CD8-positive, alpha-beta memory T cell (primary cell): ENCODE measurements at regions not wholly inside any gene's neighbourhood (a gene's known extent, or its start where the extent isn't known, plus 50 kb on each side); places are given as distances from the start of the nearest gene placed in this dataset.
A peak's percentile ranks its signal among the peaks of the same experiment; 100 is the strongest.

Experiments used
- CTCF ChIA-PET: fragments of 350-600 bp; sonication (Branson Sonifier 250); formaldehyde crosslinking; loops from one replicate; lab custom pipeline; 2021; ENCODE audit warnings: antibody characterized with exemption; lab: Charles Lee
- POLR2A ChIA-PET: fragments of 350-600 bp; sonication (Branson Sonifier 250); formaldehyde crosslinking; loops from one replicate; lab custom pipeline; 2021; ENCODE audit warnings: antibody characterized with exemption; lab: Charles Lee
- DNase-seq, 5 donors: peaks; one replicate each; pipeline versions ENCODE4 v3.0.0 to v3.0.0-alpha.2; 2020 to 2022; ENCODE audit warnings: mixed read lengths in 1 of 5
- H3K27ac ChIP-seq: one replicate; pipeline ENCODE4 v1.7.0; 2013; ENCODE audit warnings: low read depth, mild to moderate bottlenecking, low read length, moderate library complexity
- H3K27me3 ChIP-seq: 2 replicates; pipeline ENCODE4 v1.7.0; 2013; ENCODE audit warnings: low read length, mild to moderate bottlenecking; ENCODE audit not compliant: insufficient read depth, poor library complexity, severe bottlenecking
- H3K36me3 ChIP-seq: 2 replicates; pipeline ENCODE4 v1.7.0; 2013; ENCODE audit warnings: mild to moderate bottlenecking, low read length, moderate library complexity; ENCODE audit not compliant: insufficient read depth
- H3K4me1 ChIP-seq: 2 replicates; pipeline ENCODE4 v1.7.0; 2013; ENCODE audit warnings: mild to moderate bottlenecking, low read length, moderate library complexity; ENCODE audit not compliant: insufficient read depth
- H3K4me3 ChIP-seq: 2 replicates; pipeline ENCODE4 v1.7.0; 2013; ENCODE audit warnings: mild to moderate bottlenecking, low read length
- H3K9me3 ChIP-seq: 2 replicates; pipeline ENCODE4 v1.7.0; 2013; ENCODE audit warnings: mild to moderate bottlenecking, low read length
- H3K27ac Mint-ChIP-seq, 8 donors: one replicate each; pipeline ENCODE4 v1.8.0; 2020 to 2021; ENCODE audit warnings: mixed read lengths in 8 of 8, mild to moderate bottlenecking in 6 of 8, inconsistent platforms in 3 of 8, moderate library complexity in 3 of 8
- H3K27me3 Mint-ChIP-seq, 2 donors: one replicate each; pipeline ENCODE4 v1.8.0; 2020 to 2021; ENCODE audit warnings: mixed read lengths in 2 of 2, mild to moderate bottlenecking in 1 of 2, moderate library complexity in 1 of 2
- H3K36me3 Mint-ChIP-seq, 3 donors: one replicate each; pipeline ENCODE4 v1.8.0; 2020 to 2021; ENCODE audit warnings: mixed read lengths in 3 of 3, inconsistent platforms in 1 of 3, mild to moderate bottlenecking in 1 of 3
- H3K4me1 Mint-ChIP-seq, 3 donors: one replicate each; pipeline ENCODE4 v1.8.0; 2020 to 2021; ENCODE audit warnings: mixed read lengths in 3 of 3, inconsistent platforms in 1 of 3, mild to moderate bottlenecking in 1 of 3
- H3K4me3 Mint-ChIP-seq, 7 donors: one replicate each; pipeline ENCODE4 v1.8.0; 2020 to 2021; ENCODE audit warnings: mixed read lengths in 7 of 7, mild to moderate bottlenecking in 6 of 7, moderate library complexity in 4 of 7, inconsistent platforms in 2 of 7
- H3K9me3 Mint-ChIP-seq, 5 donors: one replicate each; pipeline ENCODE4 v1.8.0; 2020 to 2022; ENCODE audit warnings: mixed read lengths in 5 of 5, mild to moderate bottlenecking in 3 of 5, moderate library complexity in 2 of 5, inconsistent platforms in 1 of 5

GRCh38 chr7:12089951-12090756 lies 120.9 kb upstream of the TMEM106B start:
- H3K36me3 Mint-ChIP-seq: peaks cover 0 to 3% (median 0%) of the 10 kb centered on the region in 3 donors
- H3K27me3 Mint-ChIP-seq: peaks cover 2 to 16% of the 10 kb centered on the region in 2 donors
- peak overlapping the region in 1 of 8 donors; percentile 34 for H3K27ac Mint-ChIP-seq
- peaks cover 0 to 7% (median 0%) of the 10 kb centered on the region in 5 donors for H3K9me3 Mint-ChIP-seq
- DNase-seq: no peak
- no peaks in the 10 kb centered on the region for H3K4me1 ChIP-seq
- no peaks in the 10 kb centered on the region for H3K9me3 ChIP-seq
- no peaks in the 10 kb centered on the region for H3K4me1 Mint-ChIP-seq
- no peaks in the 10 kb centered on the region for H3K36me3 ChIP-seq
- no peak overlapping the region for H3K4me3 ChIP-seq
- H3K4me3 Mint-ChIP-seq: no peak overlapping the region
- H3K27me3 ChIP-seq: no peaks in the 10 kb centered on the region
- H3K27ac ChIP-seq: no peak overlapping the region
- CTCF ChIA-PET: interaction anchor here (1.3 kb wide), 1 partner anchor 25 kb away, joined by 3 read pairs; no protein-coding TSS in a partner anchor
- POLR2A ChIA-PET: no interaction called here

- no peaks in the 10 kb centered on the region for H3K4me1 Mint-ChIP-seq
- H3K27me3 ChIP-seq: no peaks in the 10 kb centered on the region
- H3K9me3 Mint-ChIP-seq: peaks cover 0 to 7% (median 0%) of the 10 kb centered on the region in 5 donors
- no peak overlapping the region for H3K4me3 ChIP-seq
- no peak overlapping the region for H3K4me3 Mint-ChIP-seq
- H3K36me3 Mint-ChIP-seq: peaks cover 0 to 3% (median 0%) of the 10 kb centered on the region in 3 donors
- H3K27ac ChIP-seq: no peak overlapping the region
- no peaks in the 10 kb centered on the region for H3K4me1 ChIP-seq
- H3K36me3 ChIP-seq: no peaks in the 10 kb centered on the region
- H3K9me3 ChIP-seq: no peaks in the 10 kb centered on the region
- no peak overlapping the region for H3K27ac Mint-ChIP-seq
- peaks cover 2 to 12% of the 10 kb centered on the region in 2 donors for H3K27me3 Mint-ChIP-seq
- CTCF ChIA-PET: interaction anchor here (1.3 kb wide), 1 partner anchor 24 kb away, joined by 3 read pairs; no protein-coding TSS in a partner anchor
- DNase-seq: no peak
- POLR2A ChIA-PET: no interaction called here
Measured at GRCh38 chr7:12090757-12091221, 120.3 kb upstream of the TMEM106B start.

DNA sequence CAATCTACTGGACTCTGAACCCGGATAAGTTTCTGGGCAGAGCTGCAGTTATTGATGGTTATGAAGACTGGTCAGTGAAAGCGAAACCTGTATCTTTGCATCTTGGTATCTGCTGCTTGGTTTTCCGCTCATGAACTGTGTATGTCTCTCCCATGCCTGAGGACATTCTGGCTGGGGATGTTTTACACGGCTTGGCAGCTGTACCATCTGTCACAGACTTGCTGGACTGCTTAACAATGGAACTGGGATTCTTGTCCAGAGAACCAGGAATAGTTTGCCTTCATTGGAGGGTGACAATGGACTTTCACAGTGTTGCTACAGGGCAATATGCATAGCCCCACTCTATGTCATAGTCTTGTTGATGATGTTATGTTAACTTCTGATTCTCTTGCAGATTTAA lies 119.9 kb upstream of the TMEM106B start:
- Mint-ChIP-seq H3K4me3 (no peak overlapping the region), H3K27ac (no peak overlapping the region), H3K9me3 (peaks cover 0 to 7% (median 0%) of the 10 kb centered on the region in 5 donors), H3K36me3 (peaks cover 0 to 3% (median 0%) of the 10 kb centered on the region in 3 donors), H3K4me1 (no peaks in the 10 kb centered on the region), H3K27me3 (peaks cover 2 to 12% of the 10 kb centered on the region in 2 donors)
- no peaks in the 10 kb centered on the region for H3K9me3 ChIP-seq
- no peak for DNase-seq
- CTCF ChIA-PET: no interaction called here
- no peak overlapping the region for H3K27ac ChIP-seq
- H3K4me1 ChIP-seq: no peaks in the 10 kb centered on the region
- no peaks in the 10 kb centered on the region for H3K27me3 ChIP-seq
- H3K36me3 ChIP-seq: no peaks in the 10 kb centered on the region
- POLR2A ChIA-PET: no interaction called here
- H3K4me3 ChIP-seq: no peak overlapping the region

DNA sequence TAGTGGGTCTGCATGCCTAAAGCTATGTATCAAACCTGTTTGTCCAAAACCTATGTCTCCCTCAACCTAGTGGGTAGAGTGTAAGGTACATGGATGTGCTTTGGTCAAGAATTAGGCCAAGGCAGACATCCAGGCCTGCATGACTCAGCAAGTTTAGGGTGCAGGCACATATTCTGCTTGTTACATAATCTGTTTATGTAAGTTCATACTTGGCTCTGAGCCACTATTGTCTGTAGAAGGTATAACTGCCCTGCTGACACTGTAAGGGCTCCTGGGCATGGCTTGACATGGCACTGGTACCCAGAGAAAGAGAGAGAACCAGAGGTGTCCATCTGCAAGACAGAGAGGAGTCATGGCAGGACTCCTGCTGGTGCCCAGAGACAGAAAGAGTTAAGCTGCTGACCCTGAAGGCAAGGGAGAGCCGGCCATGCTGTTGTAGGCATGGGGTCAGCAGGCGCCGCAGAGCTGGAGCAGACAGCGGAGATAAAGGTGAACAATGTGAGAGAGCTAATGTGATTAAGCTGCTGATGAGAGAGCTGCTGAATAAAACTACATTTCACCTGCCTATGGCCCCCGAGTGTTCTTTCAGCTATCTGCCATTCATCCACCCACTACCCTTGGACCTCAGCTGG lies 118.5 kb upstream of the TMEM106B start:
- ChIA-PET POLR2A (no interaction called here), CTCF (no interaction called here)
- Histone ChIP-seq H3K4me3 (no peak overlapping the region), H3K27ac (no peak overlapping the region), H3K9me3 (no peaks in the 10 kb centered on the region), H3K36me3 (no peaks in the 10 kb centered on the region), H3K27me3 (no peaks in the 10 kb centered on the region), H3K4me1 (no peaks in the 10 kb centered on the region)
- H3K36me3 Mint-ChIP-seq: no peaks in the 10 kb centered on the region
- H3K9me3 Mint-ChIP-seq: no peaks in the 10 kb centered on the region
- no peak overlapping the region for H3K27ac Mint-ChIP-seq
- peaks cover 2 to 12% of the 10 kb centered on the region in 2 donors for H3K27me3 Mint-ChIP-seq
- H3K4me1 Mint-ChIP-seq: no peaks in the 10 kb centered on the region
- no peak overlapping the region for H3K4me3 Mint-ChIP-seq
- DNase-seq: no peak

DNA sequence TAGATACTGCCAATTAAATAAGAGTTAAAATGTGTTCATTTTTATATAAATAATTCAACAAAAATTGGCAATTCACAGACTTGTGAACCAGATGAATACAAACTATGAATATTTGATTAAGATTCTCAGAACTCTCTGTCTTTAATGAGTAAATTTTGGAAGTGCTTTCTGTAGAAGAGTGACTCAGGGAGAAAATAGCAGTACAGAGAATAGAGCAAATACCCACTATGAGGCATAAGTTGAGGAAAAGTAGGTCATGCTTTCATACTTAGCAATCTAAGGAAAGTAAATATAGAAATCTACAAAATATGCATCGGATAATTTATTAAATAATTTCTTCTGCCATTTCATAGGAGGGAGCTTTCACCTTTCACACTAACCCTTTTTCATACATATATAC lies 117.7 kb upstream of the TMEM106B start:
- H3K27me3 Mint-ChIP-seq: peaks cover 2 to 12% of the 10 kb centered on the region in 2 donors
- H3K36me3 Mint-ChIP-seq: no peaks in the 10 kb centered on the region
- POLR2A ChIA-PET: no interaction called here
- no peaks in the 10 kb centered on the region for H3K36me3 ChIP-seq
- H3K9me3 ChIP-seq: no peaks in the 10 kb centered on the region
- no peaks in the 10 kb centered on the region for H3K9me3 Mint-ChIP-seq
- no peaks in the 10 kb centered on the region for H3K4me1 ChIP-seq
- no peaks in the 10 kb centered on the region for H3K27me3 ChIP-seq
- no peak overlapping the region for H3K27ac ChIP-seq
- CTCF ChIA-PET: no interaction called here
- DNase-seq: no peak
- H3K27ac Mint-ChIP-seq: no peak overlapping the region
- H3K4me3 Mint-ChIP-seq: no peak overlapping the region
- H3K4me1 Mint-ChIP-seq: no peaks in the 10 kb centered on the region
- no peak overlapping the region for H3K4me3 ChIP-seq

DNA sequence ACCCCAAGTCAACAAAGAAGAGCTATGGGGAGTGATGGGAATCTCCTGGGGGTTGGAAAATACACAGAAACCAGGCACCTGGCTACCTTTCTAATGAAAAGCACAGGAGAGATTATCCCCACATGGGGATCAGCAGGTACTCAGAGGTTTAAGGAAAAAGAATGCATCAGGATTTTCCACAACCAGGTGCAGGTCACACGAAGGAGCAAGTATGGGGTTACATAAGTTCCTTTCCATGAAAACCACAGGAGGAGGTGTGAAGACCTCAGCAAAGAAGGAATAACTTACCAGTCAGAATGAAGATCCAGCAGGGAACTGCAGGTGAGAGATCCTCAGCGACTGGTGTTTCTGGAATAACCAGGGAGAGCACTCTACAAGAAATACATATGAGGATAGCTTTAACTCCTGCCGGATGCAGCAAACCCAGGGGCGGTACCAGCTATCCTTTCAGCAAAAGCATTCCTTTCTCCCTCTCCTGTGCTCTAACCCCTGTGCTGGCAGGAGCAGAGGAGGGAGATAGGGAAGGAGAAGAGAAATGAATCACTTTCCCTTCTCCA lies 116.7 kb upstream of the TMEM106B start:
- Mint-ChIP-seq H3K4me1 (no peaks in the 10 kb centered on the region), H3K4me3 (no peak overlapping the region), H3K9me3 (peaks cover 0 to 4% (median 0%) of the 10 kb centered on the region in 5 donors), H3K27me3 (peaks cover 2 to 12% of the 10 kb centered on the region in 2 donors), H3K27ac (no peak overlapping the region), H3K36me3 (peaks cover 0 to 4% (median 0%) of the 10 kb centered on the region in 3 donors)
- no peak overlapping the region for H3K4me3 ChIP-seq
- H3K9me3 ChIP-seq: no peaks in the 10 kb centered on the region
- no peaks in the 10 kb centered on the region for H3K36me3 ChIP-seq
- ChIA-PET CTCF (interaction anchor here (1.2 kb wide), 1 partner anchor 9 kb away, joined by 4 read pairs; no protein-coding TSS in a partner anchor), POLR2A (no interaction called here)
- DNase-seq: no peak
- no peaks in the 10 kb centered on the region for H3K27me3 ChIP-seq
- no peak overlapping the region for H3K27ac ChIP-seq
- no peaks in the 10 kb centered on the region for H3K4me1 ChIP-seq

DNA sequence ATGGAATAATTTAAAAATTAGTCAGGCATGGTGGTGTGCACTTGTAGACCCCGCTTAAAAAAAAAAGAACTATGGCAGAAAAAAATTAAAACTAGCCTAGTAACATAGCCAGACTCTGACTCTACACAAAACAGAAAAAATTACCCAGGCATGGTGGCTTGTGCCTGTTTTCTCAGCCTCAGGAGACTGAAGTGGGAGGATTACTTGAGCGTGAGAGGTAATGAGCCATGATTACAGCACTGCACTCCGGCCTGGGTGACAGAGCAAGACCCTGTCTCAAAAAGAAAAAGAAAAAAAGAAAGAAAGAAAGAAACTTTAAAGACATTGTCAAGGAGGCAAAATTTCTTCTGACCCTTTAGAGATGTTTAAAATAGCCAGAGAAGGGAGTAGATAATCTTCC lies 109.0 kb upstream of the TMEM106B start:
- Histone ChIP-seq H3K4me3 (no peak overlapping the region), H3K9me3 (no peaks in the 10 kb centered on the region), H3K27me3 (no peaks in the 10 kb centered on the region), H3K4me1 (no peaks in the 10 kb centered on the region), H3K27ac (no peak overlapping the region), H3K36me3 (no peaks in the 10 kb centered on the region)
- Mint-ChIP-seq H3K36me3 (peaks cover 0 to 20% (median 0%) of the 10 kb centered on the region in 3 donors), H3K27me3 (peaks cover 2 to 3% of the 10 kb centered on the region in 2 donors), H3K9me3 (peaks cover 0 to 8% (median 3%) of the 10 kb centered on the region in 5 donors), H3K4me1 (no peaks in the 10 kb centered on the region), H3K4me3 (no peak overlapping the region), H3K27ac (no peak overlapping the region)
- ChIA-PET CTCF (no interaction called here), POLR2A (no interaction called here)
- no peak for DNase-seq

DNA sequence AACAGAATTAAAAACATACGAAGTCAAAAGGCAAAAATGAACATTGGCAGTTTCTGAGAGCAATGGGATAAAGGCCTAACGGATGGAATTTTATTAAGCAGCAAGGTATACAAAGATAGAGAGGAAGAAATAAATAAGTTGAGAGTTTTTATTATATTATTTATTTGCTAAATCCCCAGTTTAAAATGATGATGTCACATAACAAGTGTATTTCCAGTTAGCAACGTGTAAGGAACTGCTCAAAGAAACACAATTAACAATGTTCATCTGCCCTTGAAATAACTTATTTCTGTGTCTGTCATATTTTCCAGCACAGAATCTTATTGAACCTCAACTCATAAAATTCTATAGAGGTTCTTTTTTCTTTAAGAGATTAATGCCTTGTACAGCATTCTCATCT lies 108.6 kb upstream of the TMEM106B start:
- CTCF ChIA-PET: no interaction called here

More for the DNA sequence above, 108.6 kb upstream of the TMEM106B start:
- POLR2A ChIA-PET: no interaction called here
- Mint-ChIP-seq H3K4me1 (no peaks in the 10 kb centered on the region), H3K27ac (no peak overlapping the region), H3K9me3 (peaks cover 0 to 8% (median 3%) of the 10 kb centered on the region in 5 donors), H3K4me3 (no peak overlapping the region), H3K36me3 (peaks cover 0 to 20% (median 0%) of the 10 kb centered on the region in 3 donors), H3K27me3 (peaks cover 2 to 6% of the 10 kb centered on the region in 2 donors)
- H3K27me3 ChIP-seq: no peaks in the 10 kb centered on the region
- no peak overlapping the region for H3K4me3 ChIP-seq
- H3K4me1 ChIP-seq: no peaks in the 10 kb centered on the region
- H3K27ac ChIP-seq: no peak overlapping the region
- H3K36me3 ChIP-seq: no peaks in the 10 kb centered on the region
- DNase-seq: no peak
- H3K9me3 ChIP-seq: no peaks in the 10 kb centered on the region
